ENCODE measurements at regions not wholly inside any gene's neighbourhood (a gene's known extent, or its start where the extent isn't known, plus 50 kb on each side); places are given as distances from the start of the nearest gene placed in this dataset.

GRCh38 chr6:167665698-167666330 lies 160.9 kb upstream of the AFDN start:
- DNase-seq (ENCODE audit: low read depth), result no peak
- no peak for TF ChIP-seq CTCF (IDR thresholded peaks at IDR 0.05; ENCODE audit: insufficient read depth, low read depth, low read length)
- no peak overlapping the region for H3K4me3 ChIP-seq (ENCODE audit: low read depth, low read length)

- DNase-seq (ENCODE audit: low read depth), result no peak
- TF ChIP-seq CTCF (IDR thresholded peaks at IDR 0.05; ENCODE audit: insufficient read depth, low read depth, low read length), result no peak
- H3K4me3 ChIP-seq (ENCODE audit: low read depth, low read length), result no peak overlapping the region
Measured at GRCh38 chr6:167666571-167667203, 160.0 kb upstream of the AFDN start.

- DNase-seq (ENCODE audit: low read depth), result no peak
- TF ChIP-seq CTCF (IDR thresholded peaks at IDR 0.05; ENCODE audit: insufficient read depth, low read depth, low read length), result no peak
- no peak overlapping the region for H3K4me3 ChIP-seq (ENCODE audit: low read depth, low read length)
Measured at GRCh38 chr6:167667204-167668018, 159.3 kb upstream of the AFDN start.

- no peak for DNase-seq (ENCODE audit: low read depth)
- no peak for TF ChIP-seq CTCF (IDR thresholded peaks at IDR 0.05; ENCODE audit: insufficient read depth, low read depth, low read length)
- no peak overlapping the region for H3K4me3 ChIP-seq (ENCODE audit: low read depth, low read length)
Measured at GRCh38 chr6:167668019-167668753, 158.5 kb upstream of the AFDN start.

- TF ChIP-seq CTCF (IDR thresholded peaks at IDR 0.05; ENCODE audit: insufficient read depth, low read depth, low read length), result no peak
- no peak overlapping the region for H3K4me3 ChIP-seq (ENCODE audit: low read depth, low read length)
- no peak for DNase-seq (ENCODE audit: low read depth)
Measured at GRCh38 chr6:167668754-167669552, 157.8 kb upstream of the AFDN start.

GRCh38 chr6:167669553-167669849 lies 157.2 kb upstream of the AFDN start:
- no peak overlapping the region for H3K4me3 ChIP-seq (ENCODE audit: low read depth, low read length)
- no peak for DNase-seq (ENCODE audit: low read depth)
- TF ChIP-seq CTCF (IDR thresholded peaks at IDR 0.05; ENCODE audit: insufficient read depth, low read depth, low read length), result no peak
